Lower leg skin (tissue), 4 donors: ENCODE measurements at regions not wholly inside any gene's neighbourhood (a gene's known extent, or its start where the extent isn't known, plus 50 kb on each side); places are given as distances from the start of the nearest gene placed in this dataset.

ENCODE experiments used
- DNase-seq, 2 donors: peaks; one replicate each; pipeline ENCODE4 v3.0.0-alpha.2; 2019; ENCODE audit warnings: low spot score in 2 of 2
- H3K4me3 ChIP-seq: fragments of 200-600 bp; sonication (generic); 2 replicates; pipeline ENCODE4 v1.5.1; 2017; ENCODE audit warnings: mild to moderate bottlenecking, low read depth; ENCODE audit not compliant: poor library complexity, severe bottlenecking
- POLR2A ChIP-seq, 2 donors: fragments of 450-650 bp; IDR thresholded peaks; one replicate each; pipeline ENCODE4 v1.6.1; 2016 to 2017; ENCODE audit warnings: antibody characterized with exemption in 2 of 2, mild to moderate bottlenecking in 1 of 2, moderate library complexity in 1 of 2
- WGBS, 2 donors: methylation state at CpG; one replicate each; pipeline ENCODE4 v1.1.5; 2018; 5-methylcytosine and 5-hydroxymethylcytosine counted together
- intact Hi-C: fragments of 100-400 bp; cut with DNase I; formaldehyde crosslinking; loops from one replicate; pipeline ENCODE4 v1.15.0; 2023; ENCODE audit warnings: low total_unique reads
- TF ChIP-seq, protein P1 (sequence below), 3 donors: fragments of 450-650 bp; IDR thresholded peaks; one replicate each; pipeline ENCODE4 v1.5.1; 2016; ENCODE audit warnings: antibody characterized with exemption in 3 of 3, mild to moderate bottlenecking in 3 of 3, moderate library complexity in 2 of 3

- no peak for DNase-seq
- WGBS, 2 donors, result 88 to 98% methylated on average over 1 of the region's 1 CpG
- TF ChIP-seq, protein P1, sequence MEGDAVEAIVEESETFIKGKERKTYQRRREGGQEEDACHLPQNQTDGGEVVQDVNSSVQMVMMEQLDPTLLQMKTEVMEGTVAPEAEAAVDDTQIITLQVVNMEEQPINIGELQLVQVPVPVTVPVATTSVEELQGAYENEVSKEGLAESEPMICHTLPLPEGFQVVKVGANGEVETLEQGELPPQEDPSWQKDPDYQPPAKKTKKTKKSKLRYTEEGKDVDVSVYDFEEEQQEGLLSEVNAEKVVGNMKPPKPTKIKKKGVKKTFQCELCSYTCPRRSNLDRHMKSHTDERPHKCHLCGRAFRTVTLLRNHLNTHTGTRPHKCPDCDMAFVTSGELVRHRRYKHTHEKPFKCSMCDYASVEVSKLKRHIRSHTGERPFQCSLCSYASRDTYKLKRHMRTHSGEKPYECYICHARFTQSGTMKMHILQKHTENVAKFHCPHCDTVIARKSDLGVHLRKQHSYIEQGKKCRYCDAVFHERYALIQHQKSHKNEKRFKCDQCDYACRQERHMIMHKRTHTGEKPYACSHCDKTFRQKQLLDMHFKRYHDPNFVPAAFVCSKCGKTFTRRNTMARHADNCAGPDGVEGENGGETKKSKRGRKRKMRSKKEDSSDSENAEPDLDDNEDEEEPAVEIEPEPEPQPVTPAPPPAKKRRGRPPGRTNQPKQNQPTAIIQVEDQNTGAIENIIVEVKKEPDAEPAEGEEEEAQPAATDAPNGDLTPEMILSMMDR (IDR thresholded peaks at IDR 0.05), result no peak
- no peak for TF ChIP-seq POLR2A (IDR thresholded peaks at IDR 0.05)
- intact Hi-C loops, result no loop called here
- H3K4me3 ChIP-seq, result no peak overlapping the region
Observed at GRCh38 chr6:134555672-134556071, 237.8 kb upstream of the SGK1 start.

DNA sequence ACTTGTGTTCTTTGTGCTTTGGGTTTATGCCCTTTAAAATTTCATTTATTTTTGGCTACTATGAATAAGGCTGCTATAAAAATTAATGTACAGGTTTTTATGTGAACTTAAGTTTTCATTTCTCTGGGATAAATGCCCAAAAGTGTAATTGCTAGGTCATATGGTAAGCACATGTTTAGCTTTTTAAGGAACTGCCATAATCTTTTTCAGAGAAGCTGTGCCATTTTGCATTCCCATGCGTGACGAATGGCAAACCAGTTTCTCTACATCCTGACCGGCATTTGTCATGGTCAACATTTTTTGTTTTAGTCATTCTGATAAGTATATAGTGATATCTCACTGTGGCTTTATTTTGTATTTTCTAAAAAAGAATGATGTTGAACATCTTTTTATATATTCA is 236.0 kb upstream of the SGK1 start:
- TF ChIP-seq POLR2A (IDR thresholded peaks at IDR 0.05), result no peak
- TF ChIP-seq, protein P1 (IDR thresholded peaks at IDR 0.05), result no peak
- intact Hi-C loops, result no loop called here
- DNase-seq, result no peak
- no peak overlapping the region for H3K4me3 ChIP-seq
- 57 to 70% methylated on average over 3 of the region's 3 CpGs for whole genome bisulfite sequencing, 2 donors

DNA sequence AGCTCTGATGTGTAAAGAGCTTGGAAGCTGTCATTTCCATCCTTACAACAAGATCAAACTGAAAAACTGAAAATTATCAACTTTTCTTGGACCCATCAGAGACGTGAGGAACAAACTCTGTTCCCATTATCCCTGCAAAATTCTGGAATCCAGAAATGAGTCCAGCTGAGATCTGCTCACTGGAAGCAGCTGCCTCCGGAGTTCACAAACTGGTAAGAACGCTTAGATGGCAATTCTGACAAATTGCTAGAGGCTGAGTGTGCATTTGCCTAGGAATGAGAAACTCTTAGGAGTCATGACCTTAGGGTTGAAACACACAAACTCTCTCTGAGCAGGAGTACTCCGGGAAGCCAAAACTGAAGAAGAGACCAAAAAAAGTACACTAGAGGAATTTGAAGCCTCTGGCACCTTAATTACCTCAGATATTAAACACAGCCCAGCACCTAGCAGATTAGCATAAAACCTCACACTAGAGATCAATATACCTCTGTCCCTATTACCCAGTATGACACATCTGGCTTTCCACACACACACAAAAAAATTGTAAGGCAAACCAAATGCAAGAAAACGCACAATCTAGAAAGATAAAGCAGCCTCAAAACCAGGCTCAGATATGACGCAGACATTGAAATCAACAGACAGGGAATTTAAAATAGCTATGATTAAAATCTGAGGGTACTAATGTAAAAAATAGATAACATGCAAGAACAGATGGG is 233.5 kb upstream of the SGK1 start:
- intact Hi-C loops, result no loop called here
- DNase-seq, result no peak
- H3K4me3 ChIP-seq, result no peak overlapping the region
- WGBS, 2 donors, result 37 to 44% methylated on average over 6 of the region's 6 CpGs
- no peak for TF ChIP-seq POLR2A (IDR thresholded peaks at IDR 0.05)

- TF ChIP-seq, protein P1 (IDR thresholded peaks at IDR 0.05), result no peak
- TF ChIP-seq POLR2A (IDR thresholded peaks at IDR 0.05), result no peak
- intact Hi-C loops, result no loop called here
- 37 to 38% methylated on average over 3 of the region's 3 CpGs for WGBS, 2 donors
- no peak for DNase-seq
- no peak overlapping the region for H3K4me3 ChIP-seq
Observed at GRCh38 chr6:134550604-134551003, 232.7 kb upstream of the SGK1 start.

- intact Hi-C loops, result no loop called here
- H3K4me3 ChIP-seq, result no peak overlapping the region
- TF ChIP-seq, protein P1 (IDR thresholded peaks at IDR 0.05), result no peak
- DNase-seq, result no peak
Observed at GRCh38 chr6:134549854-134550253, 231.9 kb upstream of the SGK1 start.

- TF ChIP-seq POLR2A (IDR thresholded peaks at IDR 0.05), result no peak
- TF ChIP-seq, protein P1 (IDR thresholded peaks at IDR 0.05), result no peak
- no peak for DNase-seq
- H3K4me3 ChIP-seq, result no peak overlapping the region
- intact Hi-C loops, result no loop called here
- 43 to 51% methylated on average over 8 of the region's 8 CpGs for WGBS, 2 donors
Observed at GRCh38 chr6:134546962-134547645, 229.2 kb upstream of the SGK1 start.
